H1 (cell line): ENCODE measurements at regions not wholly inside any gene's neighbourhood (a gene's known extent, or its start where the extent isn't known, plus 50 kb on each side); places are given as distances from the start of the nearest gene placed in this dataset.

Experiments
- CTCF ChIA-PET: fragments of 300-600 bp; sonication (Branson Sonifier 250); formaldehyde crosslinking; loops from one replicate; lab custom pipeline; 2021; ENCODE audit not compliant: partially characterized antibody; lab: Charles Lee
- POLR2A ChIA-PET: fragments of 300-600 bp; sonication (Branson Sonifier 250); formaldehyde crosslinking; loops from one replicate; lab custom pipeline; 2021; ENCODE audit warnings: inconsistent platforms; ENCODE audit not compliant: partially characterized antibody; lab: Charles Lee
- DNase-seq, 2 experiments: peaks; one replicate each; pipeline versions ENCODE4 v3.0.0 to v3.0.0-alpha.2; 2010 to 2022; ENCODE audit warnings: low spot score in 2 of 2, low read depth in 1 of 2, mixed read lengths in 1 of 2
- FAIRE-seq: peaks from 2 replicates; lab custom pipeline; 2011; peaks lifted over from hg19 to GRCh38; lab: Jason Lieb, UNC
- H2AFZ ChIP-seq: 2 replicates; pipeline ENCODE4 v1.8.1; 2012; ENCODE audit warnings: low read length, inconsistent platforms
- H2AK5ac ChIP-seq: 2 replicates; pipeline ENCODE4 v1.6.1; 2013; ENCODE audit warnings: low read depth, low read length
- H2BK120ac ChIP-seq: replicated peaks from 2 replicates; pipeline ENCODE3; 2013; ENCODE audit warnings: low read depth, low read length, inconsistent platforms
- H2BK12ac ChIP-seq: 2 replicates; pipeline ENCODE4 v1.6.1; 2013; ENCODE audit warnings: low read depth, low read length
- H2BK15ac ChIP-seq: 2 replicates; pipeline ENCODE4 v1.6.1; 2013; ENCODE audit warnings: low read length
- H2BK20ac ChIP-seq: 2 replicates; pipeline ENCODE4 v1.6.1; 2013; ENCODE audit warnings: low read length
- H2BK5ac ChIP-seq: 2 replicates; pipeline ENCODE4 v1.6.1; 2013; ENCODE audit warnings: low read depth, low read length
- H3K14ac ChIP-seq: 2 replicates; pipeline ENCODE4 v1.6.1; 2013; ENCODE audit warnings: inconsistent platforms; ENCODE audit not compliant: insufficient read length
- H3K18ac ChIP-seq: 2 replicates; pipeline ENCODE4 v1.6.1; 2013; ENCODE audit warnings: low read length; ENCODE audit errors: extremely low read depth
- H3K23ac ChIP-seq: 2 replicates; pipeline ENCODE4 v1.6.1; 2013; ENCODE audit warnings: inconsistent platforms; ENCODE audit not compliant: insufficient read length
- H3K23me2 ChIP-seq: 2 replicates; pipeline ENCODE4 v1.6.1; 2013; ENCODE audit warnings: low read depth, low read length
- H3K27ac ChIP-seq: 2 replicates; pipeline ENCODE4 v1.6.1; 2011; ENCODE audit warnings: low read depth, low read length, inconsistent platforms
- H3K27me3 ChIP-seq, 4 experiments: replicated peaks in 1 of 4; 1 replicate in 1 of 4; 2 replicates in 3 of 4; pipeline versions ENCODE4 v1.6.1 to v1.8.1; 2011 to 2013; ENCODE audit warnings: low read length in 3 of 4, mild to moderate bottlenecking in 3 of 4, inconsistent platforms in 2 of 4, mixed read lengths in 2 of 4, moderate library complexity in 1 of 4; ENCODE audit not compliant: control insufficient read depth in 3 of 4, insufficient read depth in 3 of 4; ENCODE audit errors: extremely low read depth in 1 of 4
- H3K36me3 ChIP-seq, 4 experiments: 2 replicates each; pipeline versions ENCODE4 v1.6.1 to v1.8.1; 2011 to 2013; ENCODE audit warnings: mild to moderate bottlenecking in 4 of 4, low read length in 3 of 4, moderate library complexity in 2 of 4, control low read depth in 1 of 4, inconsistent platforms in 1 of 4; ENCODE audit not compliant: insufficient read depth in 4 of 4, control insufficient read depth in 2 of 4
- H3K4ac ChIP-seq: replicated peaks from 2 replicates; pipeline ENCODE3; 2013; ENCODE audit warnings: low read length, low read depth, mixed read lengths, inconsistent platforms; ENCODE audit not compliant: insufficient read length
- H3K4me1 ChIP-seq, 4 experiments: replicated peaks in 1 of 4; 1 replicate in 1 of 4; 2 replicates in 3 of 4; pipeline versions ENCODE4 v1.6.1 to v1.8.1; 2011 to 2013; ENCODE audit warnings: low read length in 3 of 4, inconsistent platforms in 2 of 4, mixed read lengths in 1 of 4; ENCODE audit not compliant: insufficient read depth in 4 of 4, control insufficient read depth in 3 of 4
- H3K4me2 ChIP-seq, 2 experiments: 2 replicates each; pipeline versions ENCODE4 v1.6.1 to v1.8.1; 2011 to 2013; ENCODE audit warnings: low read depth in 2 of 2, low read length in 2 of 2, control low read depth in 1 of 2, inconsistent platforms in 1 of 2, mild to moderate bottlenecking in 1 of 2; ENCODE audit not compliant: insufficient read depth in 1 of 2
- H3K4me3 ChIP-seq, 4 experiments: fragments of 200-600, 300-600 bp in 1 of 4; sonication (generic), shearing (Covaris generic), sonication (Bioruptor Twin) in 1 of 4; 2 replicates each; pipeline versions ENCODE4 v1.5.1 to v1.8.1; 2011 to 2016; ENCODE audit warnings: low read length in 4 of 4, low read depth in 3 of 4, control low read depth in 2 of 4, inconsistent platforms in 2 of 4, mild to moderate bottlenecking in 2 of 4, mixed read lengths in 1 of 4, moderate library complexity in 1 of 4; ENCODE audit not compliant: insufficient read depth in 2 of 4; ENCODE audit errors: extremely low read depth in 1 of 4
- H3K56ac ChIP-seq: replicated peaks from 2 replicates; pipeline ENCODE3; 2013; ENCODE audit warnings: low read depth, mild to moderate bottlenecking, mixed read lengths, low read length, inconsistent platforms; ENCODE audit not compliant: insufficient read length
- H3K79me1 ChIP-seq: 2 replicates; pipeline ENCODE4 v1.6.1; 2013; ENCODE audit warnings: low read depth, low read length, control low read depth
- H3K79me2 ChIP-seq, 2 experiments: 2 replicates each; pipeline versions ENCODE4 v1.6.1 to v1.8.1; 2012 to 2013; ENCODE audit warnings: low read length in 2 of 2, mild to moderate bottlenecking in 2 of 2, inconsistent platforms in 1 of 2; ENCODE audit not compliant: insufficient read depth in 2 of 2, control insufficient read depth in 1 of 2
- H3K9ac ChIP-seq, 4 experiments: replicated peaks in 1 of 4; 1 replicate in 1 of 4; 2 replicates in 3 of 4; pipeline versions ENCODE4 v1.6.1 to v1.8.1; 2011 to 2013; ENCODE audit warnings: low read depth in 3 of 4, low read length in 3 of 4, control low read depth in 2 of 4, mild to moderate bottlenecking in 2 of 4, moderate library complexity in 2 of 4, inconsistent platforms in 1 of 4; ENCODE audit errors: extremely low read depth in 1 of 4
- H3K9me3 ChIP-seq, 2 experiments: 2 replicates each; pipeline versions ENCODE4 v1.6.1 to v1.8.1; 2012 to 2013; ENCODE audit warnings: mild to moderate bottlenecking in 2 of 2, moderate library complexity in 2 of 2, control low read depth in 1 of 2, inconsistent platforms in 1 of 2, low read depth in 1 of 2, low read length in 1 of 2, mixed read lengths in 1 of 2; ENCODE audit not compliant: insufficient read depth in 2 of 2
- H4K20me1 ChIP-seq, 2 experiments: replicated peaks in 1 of 2; 2 replicates each; pipeline versions ENCODE3 to v1.8.1; 2011 to 2013; ENCODE audit warnings: inconsistent platforms in 2 of 2, low read length in 2 of 2, mild to moderate bottlenecking in 1 of 2; ENCODE audit not compliant: insufficient read depth in 2 of 2, control insufficient read depth in 1 of 2
- H4K5ac ChIP-seq: 2 replicates; pipeline ENCODE4 v1.6.1; 2013; ENCODE audit warnings: low read length, low read depth, mixed read lengths, inconsistent platforms; ENCODE audit not compliant: insufficient read length
- H4K8ac ChIP-seq: 2 replicates; pipeline ENCODE4 v1.8.0; 2013; ENCODE audit warnings: mild to moderate bottlenecking, moderate library complexity, low read length, inconsistent platforms; ENCODE audit not compliant: insufficient read depth; ENCODE audit errors: extremely low read depth
- H4K91ac ChIP-seq: replicated peaks from 2 replicates; pipeline ENCODE3; 2013; ENCODE audit warnings: low read length, mixed read lengths, inconsistent platforms; ENCODE audit not compliant: insufficient read length
- ATF2 ChIP-seq: IDR thresholded peaks from 2 replicates; pipeline ENCODE4 v1.6.1; 2012; ENCODE audit warnings: low read length, inconsistent platforms
- CBX5 ChIP-seq: fragments of 300-800, 300-1000 bp; sonication (generic); IDR thresholded peaks from 2 replicates; pipeline ENCODE4 v1.7.1; 2016; ENCODE audit warnings: antibody characterized with exemption, low read length, low read depth
- CBX8 ChIP-seq: fragments of 300-800, 300-1000 bp; sonication (generic); IDR thresholded peaks from 2 replicates; pipeline ENCODE4 v1.7.1; 2016; ENCODE audit warnings: low read depth, low read length, borderline replicate concordance
- CREB1 ChIP-seq: IDR thresholded peaks from 2 replicates; pipeline ENCODE4 v1.6.1; 2012; ENCODE audit warnings: inconsistent platforms
- HDAC6 ChIP-seq: IDR thresholded peaks from one replicate; pipeline ENCODE4 v1.7.1; 2012; ENCODE audit warnings: low read depth, mild to moderate bottlenecking, inconsistent platforms, low read length, moderate library complexity
- KDM1A ChIP-seq: fragments of 200-600, 300-600 bp; sonication (generic); IDR thresholded peaks from 2 replicates; pipeline ENCODE4 v1.7.1; 2016; ENCODE audit warnings: mild to moderate bottlenecking, low read length, borderline replicate concordance
- RXRA ChIP-seq: IDR thresholded peaks from 2 replicates; pipeline ENCODE4 v1.6.1; 2011; ENCODE audit warnings: low read depth, mild to moderate bottlenecking, low read length, moderate library complexity; ENCODE audit not compliant: insufficient read depth
- SIN3A ChIP-seq, 2 experiments: IDR thresholded peaks in 1 of 2; conservative IDR thresholded peaks in 1 of 2; 2 replicates each; pipeline ENCODE4 v1.6.1; 2011 to 2012; ENCODE audit warnings: low read length in 2 of 2, improper control_type of control experiment in 1 of 2, low read depth in 1 of 2, mild to moderate bottlenecking in 1 of 2
- SIRT6 ChIP-seq: IDR thresholded peaks from one replicate; pipeline ENCODE4 v1.7.1; 2012; ENCODE audit warnings: low read length, inconsistent platforms
- SRF ChIP-seq: IDR thresholded peaks from 2 replicates; pipeline ENCODE4 v1.6.1; 2011; ENCODE audit warnings: mild to moderate bottlenecking, low read depth, low read length, moderate library complexity
- SUZ12 ChIP-seq: fragments of 200-600 bp; sonication (generic); IDR thresholded peaks from 2 replicates; pipeline ENCODE4 v1.6.1; 2012; ENCODE audit warnings: mild to moderate bottlenecking, inconsistent platforms, low read length, moderate library complexity, mixed read lengths
- TBP ChIP-seq: IDR thresholded peaks from 2 replicates; pipeline ENCODE4 v1.6.1; 2011; ENCODE audit warnings: low read depth, low read length, improper control_type of control experiment
- TCF12 ChIP-seq: IDR thresholded peaks from 2 replicates; pipeline ENCODE4 v1.6.1; 2011; ENCODE audit warnings: low read depth, mild to moderate bottlenecking, low read length
- ZNF274 ChIP-seq: IDR thresholded peaks from 2 replicates; pipeline ENCODE4 v1.7.0; 2012; ENCODE audit warnings: low read length, borderline replicate concordance; ENCODE audit errors: extremely low read depth
- WGBS, 2 experiments: shearing (Covaris generic) in 1 of 2; methylation state at CpG; one replicate each; pipeline versions ENCODE4 v1.1.6 to v1.1.7; 2013 to 2015; ENCODE audit warnings: low lambda C conversion rate in 2 of 2, mixed read lengths in 2 of 2, inconsistent platforms in 1 of 2, low coverage in 1 of 2, missing lambda C conversion rate in 1 of 2; ENCODE audit not compliant: insufficient replicate concordance in 2 of 2, insufficient coverage in 1 of 2, insufficient read length in 1 of 2; ENCODE audit errors: extremely low coverage in 1 of 2, missing lambda C conversion rate in 1 of 2; 5-methylcytosine and 5-hydroxymethylcytosine counted together

GRCh38 chr4:133588306-133588705 lies 439.2 kb downstream of the PCDH10 start:
- no peak overlapping the region for H2BK5ac ChIP-seq
- no peak overlapping the region for H3K23ac ChIP-seq
- no peak overlapping the region for H3K9ac ChIP-seq
- no peak overlapping the region for H4K91ac ChIP-seq
- no peaks in the 10 kb centered on the region for H4K20me1 ChIP-seq
- no peak overlapping the region for H3K4me2 ChIP-seq
- DNase-seq (no peak), FAIRE-seq (no peak)
- H3K4me1 ChIP-seq = peaks cover 1 to 11% (median 7%) of the 10 kb centered on the region in 4 experiments; a peak in 6 of 7 replicates
- peaks cover 0 to 2% of the 10 kb centered on the region in 2 experiments; a peak in 1 of 4 replicates for H3K9me3 ChIP-seq
- no peaks in the 10 kb centered on the region for H3K23me2 ChIP-seq
- H3K4me3 ChIP-seq = no peak overlapping the region
- H3K14ac ChIP-seq = no peak overlapping the region
- H3K79me1 ChIP-seq = no peaks in the 10 kb centered on the region
- no peak overlapping the region for H3K56ac ChIP-seq
- H2AK5ac ChIP-seq = no peak overlapping the region
- no peak overlapping the region for H3K4ac ChIP-seq
- no peak overlapping the region for H2BK20ac ChIP-seq
- no peak overlapping the region for H2AFZ ChIP-seq
- no peak overlapping the region for H2BK12ac ChIP-seq
- H3K18ac ChIP-seq = no peak overlapping the region
- no peak overlapping the region for H4K5ac ChIP-seq
- no peak overlapping the region for H4K8ac ChIP-seq
- no peak overlapping the region for H2BK15ac ChIP-seq
- 94% methylated on average over 2 of the region's 2 CpGs; no CpG with 5 or more reads in 1 of the 2 experiments for WGBS, 2 experiments
- no peaks in the 10 kb centered on the region; a peak in 2 of 8 replicates for H3K36me3 ChIP-seq
- POLR2A ChIA-PET = no interaction called here
- H3K27me3 ChIP-seq = no peaks in the 10 kb centered on the region
- H2BK120ac ChIP-seq = no peak overlapping the region
- no peak overlapping the region for H3K27ac ChIP-seq
- CTCF ChIA-PET = no interaction called here
- no peaks in the 10 kb centered on the region for H3K79me2 ChIP-seq
- TF ChIP-seq ATF2 = no peak
- no peak for TF ChIP-seq TBP
- TF ChIP-seq SUZ12 = no peak
- TF ChIP-seq KDM1A = no peak
- no peak for TF ChIP-seq ZNF274
- TF ChIP-seq CREB1 = no peak
- no peak for TF ChIP-seq HDAC6
- TF ChIP-seq SIN3A (conservative IDR thresholded peaks at IDR 0.05 in 1 of 2, IDR thresholded peaks at IDR 0.05 in 1 of 2; ENCODE audit: low read depth in 1 of 2, low read length in 2 of 2) = no peak
- no peak for TF ChIP-seq SRF
- TF ChIP-seq SIRT6 = no peak
- TF ChIP-seq RXRA = no peak
- TF ChIP-seq TCF12 = no peak
- no peak for TF ChIP-seq CBX5
- no peak for TF ChIP-seq CBX8
